ENCODE measurements at regions not wholly inside any gene's neighbourhood (a gene's known extent, or its start where the extent isn't known, plus 50 kb on each side); places are given as distances from the start of the nearest gene placed in this dataset.
"Not testable (repeated sequence)": the region's sequence is repeated elsewhere in the genome, so short reads cannot be mapped to it uniquely, and the experiment has no call there.

DNA sequence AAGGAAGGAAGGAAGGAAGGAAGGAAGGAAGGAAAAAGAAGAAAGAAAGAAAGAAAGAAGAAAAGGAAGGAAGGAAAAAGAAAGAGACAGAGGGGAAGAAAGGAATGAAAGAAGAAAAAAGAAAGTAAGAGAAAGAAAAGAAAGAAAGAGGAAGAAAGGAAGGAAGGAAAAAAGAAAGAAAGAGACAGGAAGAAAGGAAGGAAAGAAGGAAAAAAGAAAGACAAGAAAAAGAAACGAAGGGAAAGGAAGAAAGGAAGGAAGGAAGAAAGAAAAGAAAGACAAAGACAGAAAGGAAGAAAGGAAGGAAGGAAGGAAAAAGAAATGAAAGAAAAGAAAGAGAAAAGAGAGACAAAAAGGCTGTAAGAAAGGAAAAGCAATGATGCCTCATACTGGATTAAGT, 101.1 kb upstream of the PPP2R3B start:
- H3K4me1 Mint-ChIP-seq (ENCODE audit: low read depth, unreplicated experiment) = no peaks in the 10 kb centered on the region
- H3K27ac Mint-ChIP-seq (ENCODE audit: unreplicated experiment) = no peak overlapping the region
- TF ChIP-seq, protein P1, sequence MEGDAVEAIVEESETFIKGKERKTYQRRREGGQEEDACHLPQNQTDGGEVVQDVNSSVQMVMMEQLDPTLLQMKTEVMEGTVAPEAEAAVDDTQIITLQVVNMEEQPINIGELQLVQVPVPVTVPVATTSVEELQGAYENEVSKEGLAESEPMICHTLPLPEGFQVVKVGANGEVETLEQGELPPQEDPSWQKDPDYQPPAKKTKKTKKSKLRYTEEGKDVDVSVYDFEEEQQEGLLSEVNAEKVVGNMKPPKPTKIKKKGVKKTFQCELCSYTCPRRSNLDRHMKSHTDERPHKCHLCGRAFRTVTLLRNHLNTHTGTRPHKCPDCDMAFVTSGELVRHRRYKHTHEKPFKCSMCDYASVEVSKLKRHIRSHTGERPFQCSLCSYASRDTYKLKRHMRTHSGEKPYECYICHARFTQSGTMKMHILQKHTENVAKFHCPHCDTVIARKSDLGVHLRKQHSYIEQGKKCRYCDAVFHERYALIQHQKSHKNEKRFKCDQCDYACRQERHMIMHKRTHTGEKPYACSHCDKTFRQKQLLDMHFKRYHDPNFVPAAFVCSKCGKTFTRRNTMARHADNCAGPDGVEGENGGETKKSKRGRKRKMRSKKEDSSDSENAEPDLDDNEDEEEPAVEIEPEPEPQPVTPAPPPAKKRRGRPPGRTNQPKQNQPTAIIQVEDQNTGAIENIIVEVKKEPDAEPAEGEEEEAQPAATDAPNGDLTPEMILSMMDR (IDR thresholded peaks at IDR 0.05; ENCODE audit: partially characterized antibody, unreplicated experiment) = no peak
- H3K4me3 Mint-ChIP-seq (ENCODE audit: unreplicated experiment) = no peak overlapping the region
- no peak for DNase-seq
- H3K36me3 Mint-ChIP-seq (ENCODE audit: unreplicated experiment) = peaks cover 8% of the 10 kb centered on the region
- H3K27me3 Mint-ChIP-seq (ENCODE audit: unreplicated experiment) = peaks cover 7% of the 10 kb centered on the region
- H3K9me3 Mint-ChIP-seq (ENCODE audit: unreplicated experiment) = peaks cover 1% of the 10 kb centered on the region

DNA sequence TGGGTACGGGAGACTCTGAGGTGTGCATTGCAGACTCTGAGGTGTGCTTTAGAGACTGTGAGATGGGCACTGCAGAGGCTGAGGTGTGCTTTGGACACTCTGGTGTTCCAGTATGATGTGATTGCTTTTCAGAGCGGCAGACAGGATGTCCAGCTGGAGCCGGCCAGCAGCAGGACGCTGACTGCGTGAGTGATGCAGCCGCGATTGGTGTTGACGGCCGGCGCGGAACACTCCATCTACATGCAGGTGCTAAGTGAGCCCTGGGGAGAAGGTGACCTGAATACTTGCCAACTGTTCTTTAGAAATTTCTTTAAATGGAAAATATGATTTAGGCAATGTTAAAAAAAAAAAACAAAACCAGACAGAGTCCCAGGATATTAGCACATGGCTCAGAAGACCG, 103.1 kb upstream of the PPP2R3B start:
- Mint-ChIP-seq H3K4me3 (ENCODE audit: unreplicated experiment) (no peak overlapping the region), H3K9me3 (ENCODE audit: unreplicated experiment) (peaks cover 1% of the 10 kb centered on the region), H3K4me1 (ENCODE audit: low read depth, unreplicated experiment) (peaks cover 4% of the 10 kb centered on the region), H3K27me3 (ENCODE audit: unreplicated experiment) (peaks cover 3% of the 10 kb centered on the region), H3K36me3 (ENCODE audit: unreplicated experiment) (peaks cover 8% of the 10 kb centered on the region), H3K27ac (ENCODE audit: unreplicated experiment) (no peak overlapping the region)
- TF ChIP-seq, protein P1 (IDR thresholded peaks at IDR 0.05; ENCODE audit: partially characterized antibody, unreplicated experiment) = no peak
- DNase-seq = no peak

DNA sequence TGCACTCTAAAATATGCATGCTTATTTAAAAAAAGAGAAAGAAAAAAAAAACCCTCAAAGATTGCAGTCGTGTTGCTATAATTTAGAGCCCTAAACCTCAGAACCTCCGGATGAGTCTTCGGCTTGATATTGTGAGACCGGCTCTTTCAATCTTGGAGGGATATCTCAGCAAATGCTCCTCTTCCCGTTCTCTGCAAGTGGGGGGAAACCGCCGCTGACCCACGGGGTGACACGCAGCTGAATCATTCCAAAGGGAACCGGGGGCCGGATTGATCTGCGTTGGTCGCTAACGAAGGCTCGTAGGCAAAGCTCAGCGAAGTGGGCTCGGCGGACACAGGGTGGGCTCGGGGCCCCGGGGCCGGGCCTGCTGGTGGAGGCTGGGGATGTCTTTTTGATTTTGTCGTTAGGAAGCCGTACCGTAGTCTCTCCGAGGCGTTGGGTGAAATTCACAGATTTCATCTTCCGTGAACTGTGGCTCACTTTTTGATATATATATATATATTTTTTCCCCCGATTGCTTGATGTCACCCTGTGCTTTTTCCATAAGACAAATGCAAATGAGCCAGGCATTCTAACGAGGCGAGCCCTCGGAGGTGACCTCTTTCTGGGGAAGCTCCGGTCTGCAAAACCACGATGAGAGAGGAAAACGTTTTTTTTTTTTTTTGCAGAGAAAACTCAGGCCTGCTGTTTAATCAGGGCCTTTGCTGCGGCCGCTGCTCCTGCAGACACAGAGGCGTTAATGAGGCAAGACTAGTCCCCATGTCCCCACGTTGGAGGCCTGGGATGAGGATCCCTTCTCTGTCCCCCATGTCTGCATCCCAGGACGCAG, 110.7 kb upstream of the PPP2R3B start:
- peaks cover 13% of the 10 kb centered on the region for H3K27me3 Mint-ChIP-seq (ENCODE audit: unreplicated experiment)

DNA sequence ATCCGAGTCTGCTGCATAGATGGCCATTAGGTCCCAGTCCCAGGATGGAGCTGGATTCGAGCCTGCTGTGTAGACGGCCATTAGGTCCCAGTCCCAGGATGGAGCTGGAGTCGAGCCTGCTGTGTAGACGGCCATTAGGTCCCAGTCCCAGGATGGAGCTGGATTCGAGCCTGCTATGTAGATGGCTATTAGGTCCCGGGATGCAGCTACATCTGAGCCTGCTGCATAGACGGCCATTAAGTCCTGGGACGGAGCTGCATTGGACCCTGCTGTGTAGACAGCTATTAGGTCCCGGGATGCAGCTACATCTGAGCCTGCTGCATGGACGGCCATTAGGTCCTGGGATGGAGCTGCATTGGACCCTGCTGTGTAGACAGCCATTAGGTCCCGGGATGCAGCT, 112.2 kb upstream of the PPP2R3B start:
- H3K27ac Mint-ChIP-seq (ENCODE audit: unreplicated experiment); DNase-seq; H3K36me3 Mint-ChIP-seq (ENCODE audit: unreplicated experiment); H3K4me3 Mint-ChIP-seq (ENCODE audit: unreplicated experiment); H3K9me3 Mint-ChIP-seq (ENCODE audit: unreplicated experiment); H3K4me1 Mint-ChIP-seq (ENCODE audit: low read depth, unreplicated experiment): not testable (repeated sequence)
- peaks cover 16% of the 10 kb centered on the region for H3K27me3 Mint-ChIP-seq (ENCODE audit: unreplicated experiment)

More for the DNA sequence above, 110.7 kb upstream of the PPP2R3B start:
- TF ChIP-seq, protein P1 (IDR thresholded peaks at IDR 0.05; ENCODE audit: partially characterized antibody, unreplicated experiment) = no peak
- peaks cover 8% of the 10 kb centered on the region for H3K4me1 Mint-ChIP-seq (ENCODE audit: low read depth, unreplicated experiment)
- no peak for DNase-seq
- H3K27ac Mint-ChIP-seq (ENCODE audit: unreplicated experiment) = no peak overlapping the region
- peaks cover 9% of the 10 kb centered on the region for H3K9me3 Mint-ChIP-seq (ENCODE audit: unreplicated experiment)
- H3K36me3 Mint-ChIP-seq (ENCODE audit: unreplicated experiment) = peaks cover 7% of the 10 kb centered on the region
- no peak overlapping the region for H3K4me3 Mint-ChIP-seq (ENCODE audit: unreplicated experiment)

DNA sequence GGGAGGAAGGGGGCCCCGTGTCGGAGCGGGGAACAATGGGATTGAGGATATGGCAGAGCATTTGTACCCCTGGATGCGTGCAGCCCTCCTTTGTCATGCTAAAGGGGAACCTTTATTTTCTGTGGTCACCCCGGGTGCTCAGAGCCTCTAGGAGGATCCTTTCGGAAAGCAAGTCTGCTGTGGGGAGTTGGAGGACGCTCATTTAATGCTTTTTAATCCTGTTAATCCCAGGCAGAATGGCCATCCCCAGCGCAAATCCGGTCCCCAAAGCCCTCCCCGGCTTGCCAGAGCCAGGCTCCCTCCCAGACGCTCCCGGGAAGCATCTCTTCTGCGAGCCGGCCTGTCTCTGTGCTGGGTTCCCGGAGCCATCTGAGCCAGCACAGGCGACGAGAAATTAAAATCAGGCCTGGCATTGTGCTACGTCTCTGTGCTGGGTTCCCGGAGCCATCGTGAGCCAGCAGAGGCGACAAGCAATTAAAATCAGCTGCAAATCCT, 113.2 kb upstream of the PPP2R3B start:
- Mint-ChIP-seq H3K27ac (ENCODE audit: unreplicated experiment) (no peak overlapping the region), H3K4me3 (ENCODE audit: unreplicated experiment) (no peak overlapping the region), H3K4me1 (ENCODE audit: low read depth, unreplicated experiment) (peaks cover 4% of the 10 kb centered on the region), H3K27me3 (ENCODE audit: unreplicated experiment) (peaks cover 16% of the 10 kb centered on the region), H3K36me3 (ENCODE audit: unreplicated experiment) (peaks cover 7% of the 10 kb centered on the region), H3K9me3 (ENCODE audit: unreplicated experiment) (peaks cover 9% of the 10 kb centered on the region)
- TF ChIP-seq, protein P1 (IDR thresholded peaks at IDR 0.05; ENCODE audit: partially characterized antibody, unreplicated experiment) = no peak
- DNase-seq = peak; percentile 45

Measured in glutamatergic neuron (in vitro differentiated cells).